IMR-90 (cell line): ENCODE measurements at regions not wholly inside any gene's neighbourhood (a gene's known extent, or its start where the extent isn't known, plus 50 kb on each side); places are given as distances from the start of the nearest gene placed in this dataset.

ENCODE experiments used
- ATAC-seq: fragments of 200-7000 bp; cut with Tn5 transposase; 2 replicates; pipeline ENCODE4 v1.9.1; 2020; ENCODE audit warnings: low read depth, mild to moderate bottlenecking, moderate library complexity
- BruUV-seq: library from RNA; stranded (reverse); fragments of 400-500 nt; replicated peaks from 2 replicates; lab custom pipeline; 2021; lab: Mats Ljungman, UMichigan
- CTCF ChIA-PET: fragments of 300-600 bp; formaldehyde crosslinking; extraction: SDS; loops from one replicate; lab custom pipeline; 2021; ENCODE audit warnings: antibody characterized with exemption; lab: Yijun Ruan, JAX
- POLR2A ChIA-PET: fragments of 300-600 bp; sonication (Branson Sonifier 250); formaldehyde crosslinking; loops from one replicate; lab custom pipeline; 2022; ENCODE audit warnings: antibody characterized with exemption; ENCODE audit not compliant: unreplicated experiment; lab: Charles Lee
- DNase-seq: peaks from one replicate; pipeline ENCODE4 v3.0.0; 2013
- H2AFZ ChIP-seq: replicated peaks from 2 replicates; pipeline ENCODE3; 2013; ENCODE audit warnings: low read length, mild to moderate bottlenecking; ENCODE audit not compliant: poor library complexity
- H2AK5ac ChIP-seq: 2 replicates; pipeline ENCODE4 v1.6.1; 2013; ENCODE audit warnings: low read depth, low read length, inconsistent platforms
- H2AK9ac ChIP-seq: replicated peaks from 2 replicates; pipeline ENCODE3; 2013; ENCODE audit warnings: mild to moderate bottlenecking, low read depth, low read length, moderate library complexity; ENCODE audit not compliant: poor library complexity
- H2BK120ac ChIP-seq: 2 replicates; pipeline ENCODE4 v1.6.1; 2013; ENCODE audit warnings: low read depth, low read length, inconsistent platforms
- H2BK15ac ChIP-seq: 3 replicates; pipeline ENCODE4 v1.6.1; 2013; ENCODE audit warnings: low read depth, low read length, inconsistent platforms
- H2BK20ac ChIP-seq: 2 replicates; pipeline ENCODE4 v1.6.1; 2013; ENCODE audit warnings: low read depth, mild to moderate bottlenecking, inconsistent platforms, low read length, moderate library complexity
- H2BK5ac ChIP-seq: 2 replicates; pipeline ENCODE4 v1.6.1; 2013; ENCODE audit warnings: mild to moderate bottlenecking, low read depth, low read length, inconsistent platforms; ENCODE audit not compliant: poor library complexity, severe bottlenecking
- H3K14ac ChIP-seq: replicated peaks from 2 replicates; pipeline ENCODE4 v1.6.1; 2013; ENCODE audit warnings: low read depth, low read length, inconsistent platforms
- H3K18ac ChIP-seq: 2 replicates; pipeline ENCODE4 v1.6.1; 2013; ENCODE audit warnings: low read depth, low read length, control low read depth
- H3K23ac ChIP-seq: 2 replicates; pipeline ENCODE4 v1.6.1; 2013; ENCODE audit warnings: low read depth, low read length, inconsistent platforms
- H3K27ac ChIP-seq: 2 replicates; pipeline ENCODE4 v1.5.1; 2013; ENCODE audit warnings: mild to moderate bottlenecking, control low read depth, low read length; ENCODE audit not compliant: insufficient read depth
- H3K27me3 ChIP-seq: 2 replicates; pipeline ENCODE4 v1.6.1; 2013; ENCODE audit warnings: low read length; ENCODE audit not compliant: control insufficient read depth, insufficient read depth
- H3K36me3 ChIP-seq: 2 replicates; pipeline ENCODE4 v1.6.1; 2013; ENCODE audit warnings: low read length, mixed read lengths; ENCODE audit not compliant: control insufficient read depth, insufficient read depth
- H3K4ac ChIP-seq: 2 replicates; pipeline ENCODE4 v1.6.1; 2013; ENCODE audit warnings: low read depth, low read length, inconsistent platforms
- H3K4me1 ChIP-seq: 2 replicates; pipeline ENCODE4 v1.6.1; 2013; ENCODE audit warnings: low read length, mixed read lengths; ENCODE audit not compliant: control insufficient read depth, insufficient read depth
- H3K4me2 ChIP-seq: 2 replicates; pipeline ENCODE4 v1.6.1; 2013; ENCODE audit warnings: low read depth, mild to moderate bottlenecking, control low read depth, low read length, moderate library complexity
- H3K4me3 ChIP-seq: 2 replicates; pipeline ENCODE4 v1.5.1; 2013; ENCODE audit warnings: low read depth, mild to moderate bottlenecking, control low read depth, low read length, moderate library complexity; ENCODE audit not compliant: insufficient read depth
- H3K56ac ChIP-seq: 2 replicates; pipeline ENCODE4 v1.6.1; 2013; ENCODE audit warnings: low read length, inconsistent platforms; ENCODE audit not compliant: insufficient read depth; ENCODE audit errors: extremely low read depth
- H3K79me1 ChIP-seq, 2 experiments: 2 replicates each; pipeline ENCODE4 v1.6.1; 2013; ENCODE audit warnings: low read length in 2 of 2, inconsistent platforms in 1 of 2, low read depth in 1 of 2
- H3K9ac ChIP-seq: 2 replicates; pipeline ENCODE4 v1.6.1; 2013; ENCODE audit warnings: low read depth, low read length, control low read depth
- H3K9me1 ChIP-seq: 2 replicates; pipeline ENCODE4 v1.6.1; 2013; ENCODE audit warnings: low read length, inconsistent platforms; ENCODE audit not compliant: insufficient read depth
- H3K9me3 ChIP-seq: 2 replicates; pipeline ENCODE4 v1.6.1; 2013; ENCODE audit warnings: low read length; ENCODE audit not compliant: control insufficient read depth, insufficient read depth
- H4K20me1 ChIP-seq: 2 replicates; pipeline ENCODE4 v1.6.1; 2013; ENCODE audit warnings: low read length, inconsistent platforms; ENCODE audit not compliant: insufficient read depth
- H4K5ac ChIP-seq: 2 replicates; pipeline ENCODE4 v1.6.1; 2013; ENCODE audit warnings: mild to moderate bottlenecking, low read depth, low read length, control low read depth
- H4K8ac ChIP-seq, 2 experiments: 2 replicates each; pipeline ENCODE4 v1.6.1; 2013; ENCODE audit warnings: low read depth in 2 of 2, low read length in 2 of 2, control low read depth in 1 of 2, inconsistent platforms in 1 of 2
- H4K91ac ChIP-seq: 2 replicates; pipeline ENCODE4 v1.6.1; 2013; ENCODE audit warnings: low read depth, low read length, inconsistent platforms; ENCODE audit not compliant: insufficient read depth
- BHLHE40 ChIP-seq: fragments of 150-350 bp; IDR thresholded peaks from 2 replicates; pipeline ENCODE4 v1.6.1; 2016; ENCODE audit warnings: mild to moderate bottlenecking, low read depth, low read length
- CEBPB ChIP-seq: IDR thresholded peaks from 2 replicates; pipeline ENCODE4 v1.6.1; 2012; ENCODE audit warnings: low read depth, low read length, improper control_type of control experiment
- CHD1 ChIP-seq: IDR thresholded peaks from 2 replicates; pipeline ENCODE4 v1.6.1; 2012; ENCODE audit warnings: low read depth, low read length, improper control_type of control experiment
- CTCF ChIP-seq: conservative IDR thresholded peaks from 2 replicates; pipeline ENCODE4 v1.5.1; 2012; ENCODE audit warnings: mild to moderate bottlenecking, low read depth, low read length, improper control_type of control experiment
- ELK1 ChIP-seq: fragments of 150-350 bp; IDR thresholded peaks from 2 replicates; pipeline ENCODE4 v1.6.1; 2016; ENCODE audit warnings: low read depth, mild to moderate bottlenecking, low read length, moderate library complexity, borderline replicate concordance
- FOS ChIP-seq: fragments of 150-350 bp; IDR thresholded peaks from 2 replicates; pipeline ENCODE4 v1.6.1; 2016; ENCODE audit warnings: low read depth, low read length
- MAFK ChIP-seq: IDR thresholded peaks from 2 replicates; pipeline ENCODE4 v1.6.1; 2012; ENCODE audit warnings: low read depth, low read length, improper control_type of control experiment
- MAZ ChIP-seq: IDR thresholded peaks from 2 replicates; pipeline ENCODE4 v1.6.1; 2012; ENCODE audit warnings: low read depth, mild to moderate bottlenecking, low read length, improper control_type of control experiment, moderate library complexity, borderline replicate concordance
- MXI1 ChIP-seq: IDR thresholded peaks from 2 replicates; pipeline ENCODE4 v1.6.1; 2012; ENCODE audit warnings: low read depth, mild to moderate bottlenecking, low read length, moderate library complexity, borderline replicate concordance
- NFE2L2 ChIP-seq: fragments of 150-350 bp; IDR thresholded peaks from 2 replicates; pipeline ENCODE4 v1.6.1; 2016; ENCODE audit warnings: low read depth, mild to moderate bottlenecking, low read length
- POLR2A ChIP-seq: IDR thresholded peaks from 2 replicates; pipeline ENCODE4 v1.6.1; 2012; ENCODE audit warnings: mild to moderate bottlenecking, low read depth, low read length
- RAD21 ChIP-seq: IDR thresholded peaks from 2 replicates; pipeline ENCODE4 v1.6.1; 2012; ENCODE audit warnings: low read length, improper control_type of control experiment
- RCOR1 ChIP-seq: IDR thresholded peaks from 2 replicates; pipeline ENCODE4 v1.6.1; 2012; ENCODE audit warnings: mild to moderate bottlenecking, low read length, improper control_type of control experiment; ENCODE audit not compliant: insufficient replicate concordance
- RFX5 ChIP-seq: IDR thresholded peaks from 2 replicates; pipeline ENCODE4 v1.8.0; 2012; ENCODE audit warnings: low read depth, mild to moderate bottlenecking, low read length, moderate library complexity
- SMC3 ChIP-seq: fragments of 150-350 bp; IDR thresholded peaks from 2 replicates; pipeline ENCODE4 v1.6.1; 2016; ENCODE audit warnings: low read depth, mild to moderate bottlenecking, antibody characterized with exemption, low read length, moderate library complexity
- USF2 ChIP-seq: fragments of 150-350 bp; IDR thresholded peaks from 2 replicates; pipeline ENCODE4 v1.6.1; 2017; ENCODE audit warnings: mild to moderate bottlenecking, antibody characterized with exemption, low read length, low read depth
- WGBS, 2 experiments: methylation state at CpG; one replicate each; pipeline versions ENCODE4 v1.1.5 to v1.1.7; 2013; ENCODE audit warnings: missing lambda C conversion rate in 2 of 2; ENCODE audit not compliant: insufficient read length in 1 of 2; ENCODE audit errors: extremely low coverage in 2 of 2; 5-methylcytosine and 5-hydroxymethylcytosine counted together
- dilution Hi-C: fragments of 300-500 bp; cut with HindIII; formaldehyde crosslinking; loops from one replicate; pipeline ENCODE4 v1.14.3; 2018; ENCODE audit warnings: low sequenced_read_pairs; ENCODE audit not compliant: unreplicated experiment
- in situ Hi-C: fragments of 300-500 bp; cut with MboI; formaldehyde crosslinking; loops from 3 replicates; pipeline ENCODE4 v1.14.3; 2019; ENCODE audit warnings: low sequenced_read_pairs, inconsistent platforms, mixed read lengths
- intact Hi-C: fragments of 100-400 bp; cut with micrococcal nuclease; formaldehyde crosslinking; loops from 2 replicates; pipeline ENCODE4 v1.10.0; 2022

- no peak for TF ChIP-seq NFE2L2
- no peak for TF ChIP-seq RFX5
- no peak for TF ChIP-seq USF2
- TF ChIP-seq CHD1, result no peak
- no peak for TF ChIP-seq RCOR1
- TF ChIP-seq MAZ, result no peak
- TF ChIP-seq SMC3, result no peak
- no peak for TF ChIP-seq RAD21
- TF ChIP-seq POLR2A, result no peak
- no peak for TF ChIP-seq CTCF
- TF ChIP-seq BHLHE40, result no peak
- TF ChIP-seq CEBPB, result no peak
- TF ChIP-seq MXI1, result no peak
- no peak for TF ChIP-seq FOS
- no peak for TF ChIP-seq ELK1
- TF ChIP-seq MAFK, result no peak
- no peak overlapping the region for H3K14ac ChIP-seq
- no peak overlapping the region for H2AFZ ChIP-seq
- H3K4me2 ChIP-seq, result no peak overlapping the region
- H3K36me3 ChIP-seq, result no peaks in the 10 kb centered on the region
- H3K18ac ChIP-seq, result no peak overlapping the region
- no peak overlapping the region for H3K56ac ChIP-seq
- H3K9ac ChIP-seq, result no peak overlapping the region
- H3K27me3 ChIP-seq, result no peaks in the 10 kb centered on the region
- no peak overlapping the region for H2AK9ac ChIP-seq
- H3K4me3 ChIP-seq, result no peak overlapping the region
- H4K20me1 ChIP-seq, result no peaks in the 10 kb centered on the region
- no peak overlapping the region for H4K91ac ChIP-seq
- dilution Hi-C loops (no loop called here), in situ Hi-C loops (no loop called here), intact Hi-C loops (no loop called here)
- H3K4ac ChIP-seq, result no peak overlapping the region
- no peak for ATAC-seq
- no CpG with 5 or more reads among the region's 5 CpGs for WGBS, 2 experiments
- no peak overlapping the region for H4K5ac ChIP-seq
- H3K9me1 ChIP-seq, result no peaks in the 10 kb centered on the region
- H2BK120ac ChIP-seq, result no peak overlapping the region
- H2AK5ac ChIP-seq, result no peak overlapping the region
- H3K27ac ChIP-seq, result no peak overlapping the region
- no peak for DNase-seq
- H2BK5ac ChIP-seq, result no peak overlapping the region
- BruUV-seq, result no TSS peak
- H2BK15ac ChIP-seq, result no peak overlapping the region
- CTCF ChIA-PET, result no interaction called here
- H3K4me1 ChIP-seq, result no peaks in the 10 kb centered on the region
- no peak overlapping the region for H4K8ac ChIP-seq
- no peak overlapping the region for H2BK20ac ChIP-seq
- peaks cover 4% of the 10 kb centered on the region; the same call in 1 of the 2 replicates for H3K9me3 ChIP-seq
- POLR2A ChIA-PET, result interaction anchor here (0.6 kb wide), 1 partner anchor 490 kb away, joined by 3 read pairs; no protein-coding TSS in a partner anchor
- no peaks in the 10 kb centered on the region for H3K79me1 ChIP-seq
- H3K23ac ChIP-seq, result no peak overlapping the region
These were observed 142.9 kb downstream of the SLCO4C1 start for GRCh38 chr5:102153003-102153759.
